ENCODE measurements at regions not wholly inside any gene's neighbourhood (a gene's known extent, or its start where the extent isn't known, plus 50 kb on each side); places are given as distances from the start of the nearest gene placed in this dataset.
"Not testable (repeated sequence)": the region's sequence is repeated elsewhere in the genome, so short reads cannot be mapped to it uniquely, and the experiment has no call there.

GRCh38 chr15:89018207-89018606, 70.0 kb upstream of the ABHD2 start:
- Histone ChIP-seq H3K4me3 (ENCODE audit: low read length) (no peak overlapping the region), H3K27ac (ENCODE audit: low read depth in 1 of 2, low read length in 2 of 2) (no peak overlapping the region), H3K27me3 (ENCODE audit: control insufficient read depth in 1 of 2, insufficient read depth in 2 of 2, low read length in 2 of 2) (peaks cover 0 to 3% of the 10 kb centered on the region in 2 experiments), H3K9me3 (ENCODE audit: control insufficient read depth in 1 of 2, insufficient read depth in 1 of 2, low read length in 2 of 2) (no peaks in the 10 kb centered on the region), H3K4me1 (ENCODE audit: insufficient read depth, low read length) (peaks cover 17% of the 10 kb centered on the region), H3K36me3 (ENCODE audit: insufficient read depth, low read length) (no peaks in the 10 kb centered on the region)
- DNase-seq (no peak), ATAC-seq (ENCODE audit: poor library complexity) (no peak)
- Mint-ChIP-seq H3K4me3 (no peak overlapping the region), H3K27me3 (peaks cover 12% of the 10 kb centered on the region), H3K4me1 (ENCODE audit: low read depth) (peaks cover 13% of the 10 kb centered on the region), H3K9me3 (no peaks in the 10 kb centered on the region), H3K36me3 (ENCODE audit: low read depth) (no peaks in the 10 kb centered on the region), H3K27ac (no peak overlapping the region)
- TF ChIP-seq CTCF (IDR thresholded peaks at IDR 0.05) = no peak
- ChIA-PET CTCF (interaction anchor here (7.5 kb wide), 1 partner anchor 114 kb away, joined by 58 read pairs; no protein-coding TSS in a partner anchor), POLR2A (interaction anchor here (1.1 to 2.9 kb wide), 2 partner anchors 113 to 123 kb away, joined by 3 to 15 read pairs; partner anchors contain the start of gene HAPLN3)
- intact Hi-C loops (cut with DNase I, micrococcal nuclease) = loop anchor here (5.0 to 10.0 kb wide), 2 partner anchors 393 to 396 kb away; partner anchors contain the start of gene AEN (in 2 of the 2)

DNA sequence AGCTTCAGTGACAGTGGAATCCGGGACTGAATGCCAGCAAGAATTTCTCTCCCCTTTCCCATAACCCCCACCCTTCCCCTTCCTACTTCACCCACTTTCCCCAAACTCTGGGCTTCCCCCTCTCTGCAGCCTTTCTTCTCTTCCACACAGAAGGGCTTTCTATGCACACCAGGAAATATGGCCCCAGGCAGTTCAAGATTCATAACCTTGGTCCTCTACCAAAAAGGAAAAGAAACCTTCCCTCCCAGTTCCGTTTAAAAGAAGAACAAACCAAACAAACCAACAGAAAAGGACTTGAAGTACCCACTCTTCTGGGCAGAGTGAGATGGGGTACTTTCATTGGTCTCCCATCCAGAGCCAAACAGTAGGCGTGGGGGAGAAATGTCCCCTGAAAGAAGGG, 68.8 kb upstream of the ABHD2 start:
- no peak for DNase-seq
- Mint-ChIP-seq H3K4me3 (no peak overlapping the region), H3K27me3 (peaks cover 9% of the 10 kb centered on the region), H3K27ac (no peak overlapping the region), H3K36me3 (ENCODE audit: low read depth) (no peaks in the 10 kb centered on the region), H3K4me1 (ENCODE audit: low read depth) (peaks cover 13% of the 10 kb centered on the region), H3K9me3 (no peaks in the 10 kb centered on the region)
- intact Hi-C loops (cut with DNase I, micrococcal nuclease) = loop anchor here (5.0 to 10.0 kb wide), 2 partner anchors 395 to 397 kb away; partner anchors contain the start of gene AEN (in 2 of the 2)
- CTCF ChIA-PET = interaction anchor here (7.5 kb wide), 1 partner anchor 116 kb away, joined by 58 read pairs; no protein-coding TSS in a partner anchor
- H3K27me3 ChIP-seq (ENCODE audit: control insufficient read depth in 1 of 2, insufficient read depth in 2 of 2, low read length in 2 of 2) = peaks cover 0 to 3% of the 10 kb centered on the region in 2 experiments
- no peak overlapping the region for H3K4me3 ChIP-seq (ENCODE audit: low read length)
- no peaks in the 10 kb centered on the region for H3K9me3 ChIP-seq (ENCODE audit: control insufficient read depth in 1 of 2, insufficient read depth in 1 of 2, low read length in 2 of 2)
- peaks cover 17% of the 10 kb centered on the region for H3K4me1 ChIP-seq (ENCODE audit: insufficient read depth, low read length)
- ATAC-seq (ENCODE audit: poor library complexity) = no peak
- POLR2A ChIA-PET = interaction anchor here (2.9 kb wide), 1 partner anchor 115 kb away, joined by 15 read pairs; no protein-coding TSS in a partner anchor
- no peaks in the 10 kb centered on the region for H3K36me3 ChIP-seq (ENCODE audit: insufficient read depth, low read length)
- TF ChIP-seq CTCF (IDR thresholded peaks at IDR 0.05) = no peak
- H3K27ac ChIP-seq (ENCODE audit: low read depth in 1 of 2, low read length in 2 of 2) = no peak overlapping the region

DNA sequence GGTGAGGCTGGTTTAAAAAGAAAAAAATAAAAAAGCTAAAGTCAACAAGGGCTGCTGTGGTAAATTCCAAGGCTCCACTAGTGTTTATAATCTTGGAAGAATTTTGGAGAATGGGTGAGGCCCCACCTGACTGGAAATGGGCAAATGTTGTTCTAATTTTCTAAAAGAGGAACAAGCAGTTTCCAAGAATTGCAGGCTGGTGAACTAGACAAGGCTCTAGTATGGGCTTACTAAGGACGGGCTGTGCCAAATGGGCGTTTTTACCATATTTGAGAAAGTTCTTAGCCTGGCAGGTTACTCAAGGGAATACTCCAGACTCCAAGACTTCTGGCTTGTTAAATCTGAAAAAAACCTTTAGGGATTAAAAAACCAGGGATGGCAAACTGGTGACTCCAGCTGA, 67.0 kb upstream of the ABHD2 start:
- DNase-seq (no peak), ATAC-seq (ENCODE audit: poor library complexity) (no peak)
- H3K4me3 ChIP-seq (ENCODE audit: low read length) = no peak overlapping the region
- peaks cover 2 to 4% of the 10 kb centered on the region in 2 experiments for H3K9me3 ChIP-seq (ENCODE audit: control insufficient read depth in 1 of 2, insufficient read depth in 1 of 2, low read length in 2 of 2)
- H3K27me3 Mint-ChIP-seq = peaks cover 9% of the 10 kb centered on the region
- H3K27ac ChIP-seq (ENCODE audit: low read depth in 1 of 2, low read length in 2 of 2) = no peak overlapping the region
- peaks cover 0 to 3% of the 10 kb centered on the region in 2 experiments for H3K27me3 ChIP-seq (ENCODE audit: control insufficient read depth in 1 of 2, insufficient read depth in 2 of 2, low read length in 2 of 2)
- H3K9me3 Mint-ChIP-seq = no peaks in the 10 kb centered on the region
- intact Hi-C loops (cut with DNase I, micrococcal nuclease) = no loop called here
- TF ChIP-seq CTCF (IDR thresholded peaks at IDR 0.05) = no peak
- ChIA-PET CTCF (interaction anchor here (0.6 kb wide), 1 partner anchor 22 kb away, joined by 4 read pairs; no protein-coding TSS in a partner anchor), POLR2A (interaction anchor here (1.2 kb wide), 1 partner anchor 67 kb away, joined by 4 read pairs; the partner anchor contains the start of gene ABHD2)
- H3K4me3 Mint-ChIP-seq = no peak overlapping the region
- H3K36me3 ChIP-seq (ENCODE audit: insufficient read depth, low read length) = no peaks in the 10 kb centered on the region
- peaks cover 17% of the 10 kb centered on the region for H3K4me1 ChIP-seq (ENCODE audit: insufficient read depth, low read length)
- H3K36me3 Mint-ChIP-seq (ENCODE audit: low read depth) = no peaks in the 10 kb centered on the region
- no peak overlapping the region for H3K27ac Mint-ChIP-seq
- H3K4me1 Mint-ChIP-seq (ENCODE audit: low read depth) = peaks cover 13% of the 10 kb centered on the region

GRCh38 chr15:89021886-89022285, 66.4 kb upstream of the ABHD2 start:
- intact Hi-C loops (cut with DNase I, micrococcal nuclease); ATAC-seq (ENCODE audit: poor library complexity); H3K9me3 ChIP-seq (ENCODE audit: control insufficient read depth in 1 of 2, insufficient read depth in 1 of 2, low read length in 2 of 2); DNase-seq; H3K4me3 Mint-ChIP-seq; H3K27ac Mint-ChIP-seq; H3K4me1 Mint-ChIP-seq (ENCODE audit: low read depth); H3K4me3 ChIP-seq (ENCODE audit: low read length); H3K36me3 Mint-ChIP-seq (ENCODE audit: low read depth); H3K27me3 ChIP-seq (ENCODE audit: control insufficient read depth in 1 of 2, insufficient read depth in 2 of 2, low read length in 2 of 2); H3K36me3 ChIP-seq (ENCODE audit: insufficient read depth, low read length); H3K27ac ChIP-seq (ENCODE audit: low read depth in 1 of 2, low read length in 2 of 2); H3K27me3 Mint-ChIP-seq; H3K9me3 Mint-ChIP-seq: not testable (repeated sequence)
- H3K4me1 ChIP-seq (ENCODE audit: insufficient read depth, low read length) = peaks cover 13% of the 10 kb centered on the region
- CTCF ChIA-PET = interaction anchor here (1.2 kb wide), 1 partner anchor 117 kb away, joined by 4 read pairs; no protein-coding TSS in a partner anchor
- POLR2A ChIA-PET = interaction anchor here (1.2 kb wide), 1 partner anchor 66 kb away, joined by 4 read pairs; the partner anchor contains the start of gene ABHD2
